HG02870 (cell line): ENCODE measurements at regions not wholly inside any gene's neighbourhood (a gene's known extent, or its start where the extent isn't known, plus 50 kb on each side); places are given as distances from the start of the nearest gene placed in this dataset.
"Not testable (repeated sequence)": the region's sequence is repeated elsewhere in the genome, so short reads cannot be mapped to it uniquely, and the experiment has no call there.

ENCODE experiments used
- ATAC-seq: cut with Tn5 transposase; IDR thresholded peaks from one replicate; pipeline ENCODE4 v1.9.1; 2021; ENCODE audit warnings: mild to moderate bottlenecking, moderate library complexity; ENCODE audit not compliant: unreplicated experiment

DNA sequence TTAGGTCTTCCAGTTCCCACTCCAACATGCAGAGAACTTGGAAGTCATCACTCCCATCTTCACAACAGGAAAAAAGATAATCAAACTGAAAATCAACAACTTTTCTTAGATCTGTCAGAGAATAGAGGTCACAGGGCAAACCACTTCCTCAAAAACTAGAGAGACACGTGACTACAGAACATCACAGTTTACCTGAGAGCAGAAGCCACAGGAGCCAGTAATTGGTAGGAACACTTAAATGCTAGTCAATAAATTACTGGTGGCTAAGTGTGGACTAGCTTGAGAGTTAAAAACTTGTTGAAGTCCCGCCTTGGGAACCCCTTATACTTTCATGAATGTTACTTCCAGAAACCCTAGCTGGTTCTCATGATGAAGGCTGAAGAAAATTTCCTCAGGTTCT, 81.1 kb downstream of the THSD1 start:
- peak; percentile 74 for ATAC-seq

DNA sequence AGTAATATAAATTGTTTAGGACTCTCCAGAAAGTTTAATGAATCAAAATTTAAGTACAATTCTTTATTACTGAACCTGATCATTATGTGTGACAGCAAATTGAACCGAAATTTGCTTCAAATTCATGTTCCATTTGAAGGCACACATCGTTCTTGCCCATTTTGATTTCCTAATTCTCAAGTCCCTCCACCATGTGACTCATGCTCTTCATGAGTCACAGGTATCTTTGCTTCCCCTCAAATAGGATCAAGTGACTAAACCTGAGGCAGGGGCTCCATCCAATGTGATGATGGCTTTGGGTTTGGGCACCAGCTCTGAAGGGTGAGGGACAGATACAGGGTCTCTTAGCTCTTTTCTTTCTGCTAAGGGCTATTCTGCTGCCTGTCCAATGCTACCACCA, 86.1 kb downstream of the THSD1 start:
- no peak for ATAC-seq

DNA sequence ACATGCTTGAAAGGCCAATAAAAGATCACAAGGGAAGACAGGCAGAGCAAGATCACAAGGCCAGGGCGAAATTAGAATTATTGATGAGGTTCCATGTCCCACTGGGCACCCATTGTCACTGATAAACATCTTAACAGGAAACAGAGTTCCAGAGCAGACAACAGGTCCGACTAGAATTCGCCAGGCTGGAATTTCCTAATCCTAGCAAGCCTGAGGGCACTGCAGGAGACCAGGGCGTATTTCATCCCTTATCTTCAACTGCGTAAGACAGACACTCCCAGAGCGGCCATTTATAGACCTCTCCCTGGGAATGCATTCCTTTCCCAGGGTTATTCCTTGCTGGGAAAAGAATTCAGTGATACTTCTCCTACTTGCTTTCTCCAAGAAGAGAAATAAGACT, 96.1 kb downstream of the THSD1 start:
- not testable (repeated sequence) for ATAC-seq

DNA sequence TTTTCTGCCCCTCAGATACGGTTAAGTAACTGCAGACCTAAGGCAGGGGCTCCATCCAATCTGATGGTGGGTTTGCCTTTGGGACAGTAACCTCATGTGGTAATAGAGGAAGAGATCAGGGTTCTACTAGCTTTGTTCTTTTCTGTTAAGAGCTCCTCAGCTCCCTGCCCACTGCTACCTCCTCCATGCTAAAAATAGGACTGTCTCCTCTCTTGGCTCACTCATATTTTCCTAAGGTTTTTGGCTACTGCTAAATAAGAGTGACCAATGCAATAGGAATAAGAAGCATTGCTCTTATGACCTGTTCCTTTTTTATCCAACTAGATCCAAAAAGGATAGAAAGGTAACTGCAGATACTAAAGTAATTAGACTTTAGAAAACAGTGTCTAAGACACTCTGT, 99.6 kb downstream of the THSD1 start:
- not testable (repeated sequence) for ATAC-seq

DNA sequence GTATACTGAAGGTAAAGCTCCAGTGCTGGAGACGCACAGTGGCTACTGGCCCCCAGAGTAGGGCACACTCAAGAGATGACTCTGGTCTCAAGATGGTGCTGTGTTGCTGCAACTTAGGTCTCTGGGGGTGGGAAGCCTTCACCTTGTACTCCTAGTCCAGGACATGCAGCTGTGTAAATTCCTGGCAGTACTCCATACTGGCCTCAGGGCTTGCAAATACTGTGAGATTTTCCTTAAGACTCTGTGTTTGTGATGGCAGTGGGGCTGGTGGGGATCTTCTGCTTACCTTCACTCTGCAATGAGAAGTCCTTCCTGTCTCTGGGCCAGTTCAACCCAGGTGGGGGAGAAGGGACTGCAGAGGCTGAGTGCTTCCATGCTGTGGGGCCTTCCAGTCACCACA, 102.9 kb downstream of the THSD1 start:
- ATAC-seq = not testable (repeated sequence)

DNA sequence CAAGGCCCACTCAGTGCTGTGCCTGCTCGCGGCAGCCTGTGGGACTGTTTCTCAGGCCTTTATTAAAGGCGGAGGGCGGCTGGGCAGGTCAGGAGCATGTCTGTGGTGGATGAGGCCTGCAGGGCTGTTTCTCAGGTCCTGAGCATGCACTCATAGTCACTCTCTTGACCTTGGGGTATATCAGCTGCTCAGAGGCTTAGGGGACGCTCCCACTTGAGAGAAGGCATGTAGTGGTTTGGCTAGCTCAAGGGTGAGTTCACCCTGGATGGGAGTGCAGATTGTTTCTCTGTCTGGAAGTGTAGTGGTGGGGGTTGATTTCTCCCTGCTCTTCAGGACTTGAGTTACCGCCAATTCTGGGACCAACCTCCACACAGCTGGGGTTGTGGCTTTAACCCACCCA, 103.3 kb downstream of the THSD1 start:
- ATAC-seq = not testable (repeated sequence)

DNA sequence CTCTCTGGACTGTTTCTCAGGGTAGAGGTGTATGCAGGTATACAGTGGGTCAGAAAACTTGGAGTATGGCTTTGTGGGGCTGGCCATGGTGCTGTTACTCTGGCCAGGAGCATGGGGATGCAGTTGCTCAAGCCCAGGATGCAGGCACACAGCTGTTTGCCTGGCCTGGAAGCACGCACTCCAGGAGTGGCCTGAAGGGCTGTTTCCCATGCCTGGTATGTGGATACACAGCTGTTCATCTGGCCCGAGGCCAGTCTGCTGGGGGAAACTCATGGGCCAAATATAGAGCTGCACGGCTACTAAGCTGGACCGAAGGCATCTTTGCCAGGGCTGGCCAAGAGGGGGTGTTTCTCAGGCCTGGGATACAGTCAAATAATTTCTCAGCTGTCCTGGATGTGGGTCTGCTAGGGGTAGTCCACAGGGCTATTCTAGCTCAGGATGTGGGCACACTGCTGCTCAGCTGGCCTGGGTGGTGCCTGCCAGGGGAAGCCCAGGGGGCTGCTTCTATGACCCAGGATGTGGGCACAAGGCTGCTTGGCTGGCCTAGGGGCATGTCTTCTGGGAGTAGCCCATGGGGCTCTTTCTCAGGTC, 104.1 kb downstream of the THSD1 start:
- ATAC-seq = not testable (repeated sequence)

DNA sequence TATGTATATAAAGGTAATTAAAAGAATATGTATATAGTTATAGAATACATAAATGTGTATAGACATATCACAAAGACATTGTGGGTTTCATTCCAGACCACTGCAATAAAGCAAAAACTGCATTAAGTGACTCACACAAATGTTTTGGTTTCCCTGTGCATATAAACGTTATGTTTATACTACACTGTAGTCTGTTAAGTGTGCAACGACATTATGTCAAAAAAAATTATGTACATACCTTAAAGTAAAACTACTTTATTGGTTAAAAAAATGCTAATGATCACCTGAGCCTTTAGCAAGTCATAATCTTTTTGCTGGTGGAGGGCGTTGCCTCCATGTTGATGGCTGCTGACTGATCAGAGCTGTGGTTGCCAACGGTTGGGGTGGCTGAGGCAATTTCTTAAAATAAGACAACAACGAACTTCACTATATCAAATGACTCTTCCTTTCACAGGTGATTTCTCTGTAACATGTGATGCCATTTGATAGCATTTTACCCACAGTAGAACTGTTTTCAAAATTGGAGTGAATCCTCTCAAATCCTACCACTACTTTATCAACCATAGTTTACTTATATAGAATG, 107.8 kb downstream of the THSD1 start:
- not testable (repeated sequence) for ATAC-seq

DNA sequence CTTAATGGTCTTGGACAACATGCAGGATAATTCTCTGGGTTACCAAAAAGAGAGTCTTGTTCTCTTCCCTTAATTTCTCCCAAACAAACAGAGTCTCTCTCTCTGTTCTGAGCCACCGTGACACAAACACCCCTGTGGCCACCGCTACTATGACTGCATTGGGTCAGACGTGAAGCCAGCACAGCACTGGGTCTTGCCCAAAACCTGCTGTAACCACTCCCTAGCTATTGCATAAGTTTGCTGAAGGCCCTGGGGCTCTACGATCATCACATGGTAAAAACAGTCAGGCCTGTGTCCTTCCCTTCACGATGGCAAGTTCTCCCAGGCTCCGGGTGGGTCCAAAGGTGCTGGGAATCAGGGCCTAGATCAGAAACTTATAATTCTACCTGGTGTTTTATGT, 117.1 kb downstream of the THSD1 start:
- not testable (repeated sequence) for ATAC-seq

DNA sequence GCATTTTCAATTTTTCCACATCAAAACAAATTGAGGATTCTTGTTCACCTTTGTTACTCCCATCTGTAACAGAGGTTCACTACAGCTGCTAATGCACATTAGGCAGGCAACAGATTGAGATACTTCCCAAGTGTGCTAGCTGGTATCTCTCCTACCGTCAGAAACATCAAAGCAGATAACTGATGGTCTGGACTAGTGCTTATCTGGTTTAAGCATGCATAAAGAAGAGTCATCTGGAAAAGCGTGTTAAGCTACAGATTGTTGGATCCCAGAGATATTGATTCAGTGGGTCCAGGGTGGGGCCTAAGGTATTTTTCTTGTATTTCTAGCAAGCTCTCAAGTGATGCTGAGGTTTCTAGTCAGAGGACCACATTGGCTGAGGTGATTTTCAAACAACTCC, 122.0 kb upstream of the NEK3 start:
- ATAC-seq = not testable (repeated sequence)

DNA sequence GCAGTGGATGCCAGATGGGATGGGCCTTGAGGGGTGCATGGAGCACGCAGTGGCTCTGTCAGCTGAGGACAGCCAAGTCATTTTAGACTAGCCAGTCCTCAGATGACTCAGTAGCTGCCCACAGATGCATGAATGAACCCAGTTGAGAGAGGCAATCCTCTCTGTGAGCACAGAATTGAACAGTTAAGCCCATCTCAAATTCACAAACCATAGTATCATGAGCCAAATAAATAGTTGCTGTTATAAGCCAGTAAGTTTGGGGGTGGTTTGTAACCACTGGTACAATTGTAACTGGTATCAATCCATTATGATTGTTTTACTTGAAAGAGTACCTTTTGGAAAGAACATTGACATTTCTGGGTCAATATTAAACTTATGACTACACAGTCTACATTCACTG, 120.0 kb upstream of the NEK3 start:
- not testable (repeated sequence) for ATAC-seq

DNA sequence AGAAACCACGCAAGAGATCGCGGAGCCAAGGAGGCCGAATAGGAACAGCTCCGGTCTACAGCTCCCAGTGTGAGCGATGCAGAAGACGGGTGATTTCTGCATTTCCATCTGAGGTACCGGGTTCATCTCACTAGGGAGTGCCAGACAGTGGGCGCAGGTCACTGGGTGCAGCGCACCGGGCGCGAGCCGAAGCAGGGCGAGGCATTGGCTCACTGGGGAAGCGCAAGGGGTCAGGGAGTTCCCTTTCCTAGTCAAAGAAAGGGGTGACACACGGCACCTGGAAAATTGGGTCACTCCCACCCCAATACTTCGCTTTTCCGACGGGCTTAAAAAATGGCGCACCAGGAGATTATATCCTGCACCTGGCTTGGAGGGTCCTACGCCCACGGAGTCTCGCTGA, 94.9 kb upstream of the NEK3 start:
- ATAC-seq = not testable (repeated sequence)

DNA sequence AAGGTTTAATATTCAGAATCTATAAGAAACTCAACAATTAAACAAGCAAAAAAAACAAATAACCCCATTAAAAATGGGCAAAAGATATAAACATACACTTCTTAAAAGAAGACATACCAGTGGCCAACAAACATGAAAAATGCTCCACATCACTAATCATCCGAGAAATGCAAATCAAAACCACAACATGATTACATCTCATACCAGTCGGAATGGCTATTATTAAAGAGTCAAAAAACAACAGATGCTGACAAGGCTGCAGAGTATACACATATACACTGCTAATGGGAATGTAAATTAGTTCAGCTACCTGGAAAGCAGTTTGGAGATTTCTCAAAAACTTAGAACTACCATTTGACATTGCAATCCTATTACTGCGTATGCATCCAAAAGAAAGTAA, 81.4 kb upstream of the NEK3 start:
- peak; percentile 76 for ATAC-seq

DNA sequence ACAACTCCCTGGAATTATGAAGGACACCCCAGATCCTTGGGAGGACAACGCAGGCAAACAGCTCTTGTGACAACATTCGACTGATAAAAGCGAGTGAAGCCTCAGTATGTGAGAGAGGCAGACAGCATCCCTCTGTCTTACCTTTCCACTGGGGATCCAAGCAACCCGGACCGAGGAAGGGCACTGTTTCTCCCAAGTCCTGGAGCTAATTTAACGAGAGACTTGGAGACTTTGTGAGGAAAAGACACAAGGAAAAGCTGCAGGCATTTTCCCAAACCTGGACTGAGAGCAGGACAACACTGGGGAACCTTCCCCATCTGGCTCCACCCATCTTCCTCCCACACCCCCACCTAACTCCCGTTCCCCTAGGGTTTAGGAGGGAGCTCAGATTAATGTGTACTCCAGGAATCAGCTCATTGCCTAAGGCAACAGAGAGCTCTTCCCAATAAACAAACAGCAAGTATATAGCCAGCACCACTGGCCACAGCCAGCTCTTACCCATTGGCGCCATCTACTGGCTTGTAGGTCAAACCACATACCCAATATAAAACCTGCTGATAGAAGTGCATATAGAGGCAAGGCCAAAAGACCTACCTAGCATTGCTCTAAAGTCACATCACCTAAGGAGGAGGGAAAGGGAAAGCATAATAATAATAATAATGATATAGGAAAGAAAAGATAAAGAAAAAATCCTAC, 76.7 kb upstream of the NEK3 start:
- ATAC-seq = peak; percentile 76

DNA sequence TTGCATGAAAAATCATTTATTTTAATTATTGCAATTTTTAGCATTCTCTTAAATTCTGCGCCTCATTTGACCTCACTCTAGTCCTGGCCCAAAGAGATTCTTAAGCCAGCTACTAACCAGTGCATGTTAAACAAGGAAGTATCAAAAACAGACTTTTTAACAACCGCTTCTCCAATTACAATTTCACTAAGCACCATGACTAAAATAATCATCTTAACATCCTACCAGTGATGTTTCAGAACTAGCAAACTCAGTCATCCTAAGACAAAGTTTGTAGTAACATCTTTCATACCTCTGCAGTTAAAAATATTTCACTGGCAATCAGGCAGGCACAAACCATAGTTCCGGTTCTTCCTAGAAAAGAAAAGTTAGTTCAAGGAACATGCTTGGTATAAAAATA, 75.5 kb upstream of the NEK3 start:
- ATAC-seq = peak; percentile 62

DNA sequence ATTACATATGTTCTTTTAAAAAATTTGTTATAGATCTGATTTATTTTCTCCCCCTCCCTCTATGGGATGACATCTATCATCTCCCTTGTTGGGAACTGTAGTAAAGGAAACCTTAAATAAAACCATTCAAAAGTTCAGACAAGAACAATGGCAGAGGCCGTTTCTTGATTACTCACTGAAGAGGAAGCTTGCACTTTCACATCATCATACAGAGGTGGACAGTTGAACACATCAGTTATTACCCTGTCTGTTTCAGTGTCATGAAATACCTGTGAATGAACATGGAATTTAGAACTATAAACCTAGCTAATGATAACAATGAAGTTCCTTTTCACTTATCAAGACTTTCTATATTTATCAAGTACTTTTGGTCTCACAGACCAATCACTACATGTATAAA, 63.7 kb upstream of the NEK3 start:
- peak; percentile 51 for ATAC-seq

DNA sequence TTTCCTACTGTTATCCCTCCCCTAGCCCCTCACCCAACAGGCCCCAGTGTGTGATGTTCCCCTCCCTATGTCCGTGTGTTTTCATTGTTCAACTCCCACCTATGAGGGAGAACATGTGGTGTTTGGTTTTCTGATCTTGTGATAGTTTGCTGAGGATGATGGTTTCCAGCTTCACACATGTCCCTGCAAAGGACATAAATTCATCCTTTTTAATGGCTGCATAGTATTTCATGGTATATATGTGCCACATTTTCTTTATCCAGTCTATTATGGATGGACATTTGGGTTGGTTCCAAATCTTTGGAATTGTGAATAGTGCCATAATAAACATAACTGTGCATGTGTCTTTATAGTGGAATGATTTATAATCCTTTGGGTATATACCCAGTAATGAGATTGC, 54.5 kb upstream of the NEK3 start:
- ATAC-seq = not testable (repeated sequence)

DNA sequence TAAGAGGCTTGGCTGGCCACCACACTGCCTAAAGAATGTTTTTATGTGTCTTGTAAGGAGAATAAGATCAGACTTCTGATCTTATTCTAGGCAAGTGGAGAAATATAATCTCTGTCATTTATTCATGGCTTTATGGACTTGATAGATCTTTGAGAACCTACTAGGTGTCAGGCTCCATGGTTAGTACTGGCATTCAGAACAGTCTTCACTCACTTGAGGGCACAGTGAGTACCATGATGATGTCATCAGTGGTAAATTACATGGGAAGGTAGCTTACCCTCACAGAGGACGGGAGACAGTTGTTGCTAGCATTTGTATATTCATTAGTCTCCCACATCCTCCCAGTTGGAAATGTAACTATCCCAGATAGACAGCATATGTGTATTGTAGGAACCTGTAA, 53.5 kb upstream of the NEK3 start:
- ATAC-seq = not testable (repeated sequence)

DNA sequence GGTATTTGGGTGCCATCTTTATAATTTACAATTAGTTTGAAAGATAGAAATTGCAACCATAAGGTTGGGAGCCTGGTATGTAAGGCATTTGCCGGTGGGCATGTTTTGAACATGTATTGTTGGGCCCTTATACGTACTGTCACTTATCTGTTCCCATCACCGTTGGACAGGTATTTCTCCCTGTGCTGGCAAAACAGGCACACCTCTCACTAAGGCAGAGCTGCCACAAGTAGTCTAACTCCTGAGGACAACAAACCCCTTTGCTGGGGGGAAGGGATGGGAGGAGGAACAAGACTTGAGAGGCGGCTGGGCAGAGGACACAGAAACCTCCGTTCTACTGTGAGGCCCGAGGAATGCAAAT, 52.0 kb upstream of the NEK3 start:
- not testable (repeated sequence) for ATAC-seq

DNA sequence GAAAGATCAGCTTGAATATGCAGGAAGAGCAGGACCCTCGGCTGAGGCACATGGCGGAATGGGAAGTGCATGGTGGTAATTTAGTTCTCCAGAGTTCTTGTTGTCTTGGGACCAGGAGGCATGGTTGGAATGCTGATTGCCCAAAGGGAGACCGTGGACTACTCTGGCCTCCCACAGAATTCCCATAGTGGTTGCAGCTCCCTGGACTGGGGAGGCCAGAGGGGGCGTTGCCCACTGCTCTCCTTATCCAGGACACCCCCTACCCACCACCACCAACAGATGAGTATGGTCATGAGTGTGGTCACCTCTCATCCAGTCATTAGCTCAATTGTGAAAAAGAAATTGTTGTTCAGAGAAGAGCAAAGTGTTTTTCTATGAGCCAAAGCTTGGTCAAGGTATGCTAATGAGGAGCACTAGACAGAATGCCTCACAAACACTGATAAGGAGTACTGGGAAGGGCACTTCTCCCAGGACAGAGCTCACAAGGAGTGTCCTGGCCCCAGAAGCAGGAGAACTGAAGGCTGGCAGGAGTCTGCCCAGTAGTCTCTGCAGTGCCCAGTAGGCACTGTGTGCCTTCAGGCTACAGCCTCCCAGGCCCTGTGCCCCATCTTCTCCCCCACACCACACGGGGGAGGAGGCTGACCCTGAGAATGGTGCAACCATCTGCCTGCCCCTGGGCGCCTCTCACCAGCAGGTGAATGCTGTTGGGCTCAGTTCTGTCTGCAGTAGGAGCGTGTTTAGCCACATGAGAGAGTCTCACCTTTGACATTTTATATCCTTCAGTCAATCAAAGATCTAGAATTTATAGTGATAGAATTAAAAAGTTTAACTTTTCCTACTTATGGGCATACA, 51.4 kb upstream of the NEK3 start:
- ATAC-seq = not testable (repeated sequence)
